ENCODE measurements at regions not wholly inside any gene's neighbourhood (a gene's known extent, or its start where the extent isn't known, plus 50 kb on each side); places are given as distances from the start of the nearest gene placed in this dataset.

DNA sequence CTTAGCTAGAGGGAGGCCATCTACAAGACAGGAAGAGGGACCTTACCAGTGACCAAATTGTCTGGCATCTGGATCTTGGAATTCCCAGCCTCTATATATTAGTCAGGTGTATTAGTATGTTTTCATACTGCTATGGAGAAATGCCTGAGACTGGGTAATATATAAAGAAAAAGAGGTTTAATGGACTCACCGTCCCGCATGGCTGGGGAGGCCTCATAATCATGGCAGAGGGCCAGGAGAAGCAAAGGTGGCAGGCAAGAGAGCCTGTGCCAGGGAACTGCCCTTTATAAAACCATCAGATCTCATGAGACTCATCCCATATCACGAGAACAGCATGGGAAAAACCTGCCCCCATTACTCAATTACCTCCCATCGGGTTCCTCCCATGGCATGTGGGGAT, 500.2 kb downstream of the SHISA9 start:
- TF ChIP-seq, protein P1, sequence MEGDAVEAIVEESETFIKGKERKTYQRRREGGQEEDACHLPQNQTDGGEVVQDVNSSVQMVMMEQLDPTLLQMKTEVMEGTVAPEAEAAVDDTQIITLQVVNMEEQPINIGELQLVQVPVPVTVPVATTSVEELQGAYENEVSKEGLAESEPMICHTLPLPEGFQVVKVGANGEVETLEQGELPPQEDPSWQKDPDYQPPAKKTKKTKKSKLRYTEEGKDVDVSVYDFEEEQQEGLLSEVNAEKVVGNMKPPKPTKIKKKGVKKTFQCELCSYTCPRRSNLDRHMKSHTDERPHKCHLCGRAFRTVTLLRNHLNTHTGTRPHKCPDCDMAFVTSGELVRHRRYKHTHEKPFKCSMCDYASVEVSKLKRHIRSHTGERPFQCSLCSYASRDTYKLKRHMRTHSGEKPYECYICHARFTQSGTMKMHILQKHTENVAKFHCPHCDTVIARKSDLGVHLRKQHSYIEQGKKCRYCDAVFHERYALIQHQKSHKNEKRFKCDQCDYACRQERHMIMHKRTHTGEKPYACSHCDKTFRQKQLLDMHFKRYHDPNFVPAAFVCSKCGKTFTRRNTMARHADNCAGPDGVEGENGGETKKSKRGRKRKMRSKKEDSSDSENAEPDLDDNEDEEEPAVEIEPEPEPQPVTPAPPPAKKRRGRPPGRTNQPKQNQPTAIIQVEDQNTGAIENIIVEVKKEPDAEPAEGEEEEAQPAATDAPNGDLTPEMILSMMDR (IDR thresholded peaks at IDR 0.05), result no peak
- TF ChIP-seq POLR2A (IDR thresholded peaks at IDR 0.05) (no peak), EP300 (IDR thresholded peaks at IDR 0.05) (no peak)
